PC-9 (cell line): ENCODE measurements at regions not wholly inside any gene's neighbourhood (a gene's known extent, or its start where the extent isn't known, plus 50 kb on each side); places are given as distances from the start of the nearest gene placed in this dataset.

Experiments
- BruUV-seq: library from RNA; stranded (reverse); fragments of 400-500 nt; replicated peaks from 2 replicates; lab custom pipeline; 2021; lab: Mats Ljungman, UMichigan
- CTCF ChIA-PET: fragments of 300-600 bp; sonication (Branson Sonifier 250); formaldehyde crosslinking; loops from one replicate; lab custom pipeline; 2022; ENCODE audit warnings: antibody characterized with exemption; lab: Charles Lee
- POLR2A ChIA-PET: fragments of 300-600 bp; sonication (Branson Sonifier 250); formaldehyde crosslinking; loops from one replicate; lab custom pipeline; 2022; ENCODE audit warnings: antibody characterized with exemption; ENCODE audit not compliant: unreplicated experiment; lab: Charles Lee
- DNase-seq, 2 experiments: peaks; one replicate each; pipeline versions ENCODE4 v3.0.0 to v3.0.0-alpha.2; 2015 to 2022; ENCODE audit warnings: mixed read lengths in 1 of 2
- H2AFZ ChIP-seq: fragments of 200-600 bp; sonication (generic); 2 replicates; pipeline ENCODE4 v1.8.1; 2017; ENCODE audit warnings: antibody characterized with exemption
- H3F3A ChIP-seq: fragments of 200-600 bp; sonication (generic); 2 replicates; pipeline ENCODE4 v1.8.1; 2017; ENCODE audit warnings: antibody characterized with exemption, mild to moderate bottlenecking, low read depth; ENCODE audit not compliant: insufficient read depth
- H3K27ac ChIP-seq: fragments of 200-600 bp; sonication (generic); 2 replicates; pipeline ENCODE4 v1.6.1; 2016; ENCODE audit warnings: mixed run types
- H3K27me3 ChIP-seq: fragments of 200-600 bp; sonication (generic); 2 replicates; pipeline ENCODE4 v1.6.1; 2016; ENCODE audit warnings: low read depth, mixed run types; ENCODE audit not compliant: insufficient read depth
- H3K36me3 ChIP-seq: fragments of 200-600 bp; sonication (generic); 2 replicates; pipeline ENCODE4 v1.6.1; 2016; ENCODE audit warnings: low read depth, mixed run types
- H3K4me1 ChIP-seq: fragments of 200-600 bp; sonication (generic); replicated peaks from 2 replicates; pipeline ENCODE4 v1.6.1; 2016; ENCODE audit warnings: mixed run types; ENCODE audit not compliant: insufficient read depth
- H3K4me2 ChIP-seq: fragments of 200-600 bp; sonication (generic); 2 replicates; pipeline ENCODE4 v1.6.1; 2017; ENCODE audit warnings: mixed run types
- H3K4me3 ChIP-seq: fragments of 200-600 bp; sonication (generic); 2 replicates; pipeline ENCODE4 v1.6.1; 2016; ENCODE audit warnings: mixed run types
- H3K79me2 ChIP-seq: fragments of 200-600 bp; sonication (generic); 2 replicates; pipeline ENCODE4 v1.6.1; 2017; ENCODE audit warnings: low read depth, mixed run types
- H3K9me2 ChIP-seq: fragments of 200-600 bp; sonication (generic); 2 replicates; pipeline ENCODE4 v1.8.1; 2017; ENCODE audit warnings: mild to moderate bottlenecking; ENCODE audit not compliant: insufficient read depth
- H3K9me3 ChIP-seq: fragments of 200-600 bp; sonication (generic); 2 replicates; pipeline ENCODE4 v1.8.1; 2016; ENCODE audit warnings: low read depth; ENCODE audit not compliant: insufficient read depth
- H4K20me1 ChIP-seq: fragments of 200-600 bp; sonication (generic); 2 replicates; pipeline ENCODE4 v1.8.1; 2017; ENCODE audit not compliant: insufficient read depth
- CTCF ChIP-seq: fragments of 200-600 bp; sonication (generic); conservative IDR thresholded peaks from 2 replicates; pipeline ENCODE4 v1.6.1; 2017; ENCODE audit warnings: mixed run types, antibody characterized with exemption, mild to moderate bottlenecking, moderate library complexity
- EZH2 ChIP-seq: fragments of 200-600 bp; sonication (generic); IDR thresholded peaks from 2 replicates; pipeline ENCODE4 v1.8.0; 2017; ENCODE audit warnings: antibody characterized with exemption, low read depth
- intact Hi-C: fragments of 100-400 bp; cut with micrococcal nuclease; formaldehyde crosslinking; loops from one replicate; pipeline ENCODE4 v1.10.0; 2022; ENCODE audit not compliant: unreplicated experiment

DNA sequence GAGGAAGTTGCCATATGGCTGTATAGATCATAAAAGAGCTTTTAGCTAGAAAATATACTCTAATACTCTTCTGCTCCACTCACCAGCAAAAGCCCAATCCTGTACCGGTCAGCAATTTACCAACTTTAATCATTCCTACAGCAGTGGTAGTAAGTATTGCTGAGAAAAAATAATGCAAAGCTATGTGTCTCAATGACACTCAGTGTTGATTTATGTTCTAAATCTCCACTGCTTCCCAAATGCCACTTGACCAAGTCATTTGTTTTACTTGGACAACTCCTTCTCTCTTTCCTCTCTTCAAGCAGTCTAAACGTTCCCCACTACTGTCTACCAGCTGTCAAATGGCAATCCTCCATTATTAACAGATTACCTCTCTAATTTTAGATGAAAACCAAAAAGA, 201.8 kb upstream of the GK2 start:
- Histone ChIP-seq H2AFZ (no peak overlapping the region), H3K9me3 (no peaks in the 10 kb centered on the region), H3K27ac (no peak overlapping the region), H3K36me3 (no peaks in the 10 kb centered on the region), H3K27me3 (no peaks in the 10 kb centered on the region), H3F3A (no peaks in the 10 kb centered on the region), H3K4me3 (no peak overlapping the region), H3K9me2 (no peaks in the 10 kb centered on the region), H3K4me2 (no peak overlapping the region), H4K20me1 (no peaks in the 10 kb centered on the region), H3K79me2 (no peaks in the 10 kb centered on the region), H3K4me1 (no peaks in the 10 kb centered on the region)
- ChIA-PET CTCF (no interaction called here), POLR2A (no interaction called here)
- no TSS peak for BruUV-seq
- intact Hi-C loops = no loop called here
- no peak for DNase-seq
- no peak for TF ChIP-seq EZH2
- no peak for TF ChIP-seq CTCF

GRCh38 chr4:79607979-79608378, 200.0 kb upstream of the GK2 start:
- ChIA-PET POLR2A (no interaction called here), CTCF (interaction anchor here (0.5 kb wide), 1 partner anchor 1623 kb away, joined by 4 read pairs; no protein-coding TSS in a partner anchor)
- no TSS peak for BruUV-seq
- Histone ChIP-seq H3K27me3 (no peaks in the 10 kb centered on the region), H3K9me3 (no peaks in the 10 kb centered on the region), H3K4me1 (no peaks in the 10 kb centered on the region), H2AFZ (no peak overlapping the region), H3K4me2 (no peak overlapping the region), H4K20me1 (no peaks in the 10 kb centered on the region), H3K9me2 (no peaks in the 10 kb centered on the region), H3K36me3 (no peaks in the 10 kb centered on the region), H3K79me2 (no peaks in the 10 kb centered on the region), H3K4me3 (no peak overlapping the region), H3K27ac (no peak overlapping the region), H3F3A (no peaks in the 10 kb centered on the region)
- DNase-seq = no peak
- intact Hi-C loops = no loop called here
- TF ChIP-seq CTCF = no peak
- no peak for TF ChIP-seq EZH2

- Histone ChIP-seq H3F3A (no peaks in the 10 kb centered on the region), H2AFZ (no peak overlapping the region), H3K4me1 (no peaks in the 10 kb centered on the region), H3K79me2 (no peaks in the 10 kb centered on the region), H3K9me3 (no peaks in the 10 kb centered on the region), H3K9me2 (no peaks in the 10 kb centered on the region), H4K20me1 (no peaks in the 10 kb centered on the region), H3K36me3 (no peaks in the 10 kb centered on the region), H3K4me3 (no peak overlapping the region), H3K27me3 (no peaks in the 10 kb centered on the region), H3K4me2 (no peak overlapping the region), H3K27ac (no peak overlapping the region)
- TF ChIP-seq CTCF (no peak), EZH2 (no peak)
- ChIA-PET POLR2A (no interaction called here), CTCF (no interaction called here)
- intact Hi-C loops = no loop called here
- no TSS peak for BruUV-seq
- no peak for DNase-seq
Measured at GRCh38 chr4:79604152-79604551, 196.1 kb upstream of the GK2 start.
